ENCODE measurements at regions not wholly inside any gene's neighbourhood (a gene's known extent, or its start where the extent isn't known, plus 50 kb on each side); places are given as distances from the start of the nearest gene placed in this dataset.

DNA sequence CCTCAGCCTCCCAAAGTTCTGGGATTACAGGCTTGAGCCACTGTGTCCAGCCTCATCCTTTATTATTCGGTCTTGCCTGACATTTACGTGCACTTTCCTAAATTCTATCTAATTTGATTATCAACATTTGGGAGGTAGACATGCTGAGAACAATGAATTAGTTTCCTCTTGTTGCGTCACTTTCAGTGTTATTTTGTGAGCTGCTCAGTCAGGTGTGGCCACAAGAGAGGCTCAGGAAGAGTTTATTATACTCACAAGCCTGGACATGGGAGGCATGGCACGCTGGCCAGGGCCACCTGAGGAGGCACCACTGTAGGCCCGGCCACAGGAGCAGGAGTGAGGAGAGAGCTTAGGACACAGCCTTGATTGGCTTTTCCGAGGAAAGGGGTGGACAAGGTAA lies 59.7 kb upstream of the RBFOX2 start:
- intact Hi-C loops (cut with micrococcal nuclease) (no loop called here), in situ Hi-C loops (cut with MboI) (no loop called here)
- Histone ChIP-seq H3K27me3 (ENCODE audit: control insufficient read depth in 2 of 2, insufficient read depth in 2 of 2, low read length in 2 of 2) (no peaks in the 10 kb centered on the region), H3K4me2 (ENCODE audit: insufficient read depth, low read length) (no peak overlapping the region), H3K36me3 (ENCODE audit: control insufficient read depth, insufficient read depth, low read length) (no peaks in the 10 kb centered on the region), H3K9ac (ENCODE audit: insufficient read depth in 1 of 2, low read depth in 2 of 2, low read length in 2 of 2) (no peak overlapping the region), H3K9me1 (ENCODE audit: control insufficient read depth, insufficient read depth, low read length) (no peaks in the 10 kb centered on the region), H3K4me1 (replicated peaks in 1 of 2; ENCODE audit: control insufficient read depth in 2 of 2, insufficient read depth in 2 of 2, low read length in 2 of 2) (no peaks in the 10 kb centered on the region; a peak in 2 of 5 replicates), H4K20me1 (replicated peaks; ENCODE audit: control insufficient read depth, insufficient read depth, low read length) (no peaks in the 10 kb centered on the region), H3K4me3 (no peak overlapping the region), H3K27ac (ENCODE audit: extremely low read depth, low read depth, low read length) (no peak overlapping the region), H3K79me2 (ENCODE audit: control insufficient read depth, insufficient read depth, low read length) (no peaks in the 10 kb centered on the region), H3K9me3 (replicated peaks; ENCODE audit: control insufficient read depth, insufficient read depth, low read depth, low read length) (no peaks in the 10 kb centered on the region), H2AFZ (ENCODE audit: low read depth, low read length) (no peak overlapping the region)
- 71% methylated on average over 4 of the region's 6 CpGs for WGBS (ENCODE audit: insufficient coverage, low coverage, missing lambda C conversion rate)
- CTCF ChIA-PET (ENCODE audit: low intra/inter-chr PET ratio): no interaction called here
- ATAC-seq: peak; percentile 38; the same call in 1 of the 3 replicates
- DNase-seq (ENCODE audit: extremely low read depth in 1 of 4, low spot score in 3 of 4): no peak
- POLR2A ChIA-PET: no interaction called here
- no peak for FAIRE-seq
- TF ChIP-seq, protein P1, sequence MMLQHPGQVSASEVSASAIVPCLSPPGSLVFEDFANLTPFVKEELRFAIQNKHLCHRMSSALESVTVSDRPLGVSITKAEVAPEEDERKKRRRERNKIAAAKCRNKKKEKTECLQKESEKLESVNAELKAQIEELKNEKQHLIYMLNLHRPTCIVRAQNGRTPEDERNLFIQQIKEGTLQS (IDR thresholded peaks at IDR 0.05): peak; percentile 49; the same call in 1 of the 2 replicates
- TF ChIP-seq, protein P1 (CRISPR knock-in tag; conservative IDR thresholded peaks at IDR 0.05): no peak
- TF ChIP-seq SOX6 (IDR thresholded peaks at IDR 0.05) (peak; percentile 67; the same call in 1 of the 2 replicates), HMGN3 (IDR thresholded peaks at IDR 0.05; ENCODE audit: borderline replicate concordance, extremely low read depth, insufficient read length, low read depth, low read length) (no peak), CEBPB (tag; IDR thresholded peaks at IDR 0.05) (peak; percentile 68), CEBPG (CRISPR knock-in tag; IDR thresholded peaks at IDR 0.05) (peak; percentile 86), CEBPG (tag; conservative IDR thresholded peaks at IDR 0.05 in 1 of 2, IDR thresholded peaks at IDR 0.05 in 1 of 2) (peak in 1 of 2 experiments; percentile 71; a peak in 2 of 4 replicates), ZNF785 (CRISPR knock-in tag; IDR thresholded peaks at IDR 0.05) (no peak), SMARCA5 (IDR thresholded peaks at IDR 0.05) (no peak), IFI16 (CRISPR knock-in tag; IDR thresholded peaks at IDR 0.05) (no peak)
- BruUV-seq (replicated peaks): no TSS peak

Measured in K562 (cell line).